ENCODE measurements at regions not wholly inside any gene's neighbourhood (a gene's known extent, or its start where the extent isn't known, plus 50 kb on each side); places are given as distances from the start of the nearest gene placed in this dataset.
"Not testable (repeated sequence)": the region's sequence is repeated elsewhere in the genome, so short reads cannot be mapped to it uniquely, and the experiment has no call there.

- H3K4me3 ChIP-seq (ENCODE audit: low read length in 3 of 3) = no peak overlapping the region
- FAIRE-seq (no peak), DNase-seq (no peak)
- no peaks in the 10 kb centered on the region for H3K27me3 ChIP-seq (ENCODE audit: control insufficient read depth, insufficient read depth, low read length)
- no peak overlapping the region for H3K27ac ChIP-seq (ENCODE audit: low read depth in 2 of 2, low read length in 2 of 2)
- intact Hi-C loops (cut with DNase I) = no loop called here
- no peaks in the 10 kb centered on the region for H3K9me3 ChIP-seq (ENCODE audit: control insufficient read depth in 2 of 3, insufficient read depth in 1 of 3, low read length in 3 of 3)
- H3K4me1 ChIP-seq (ENCODE audit: control insufficient read depth in 2 of 3, insufficient read depth in 2 of 3, low read depth in 1 of 3, low read length in 3 of 3) = no peaks in the 10 kb centered on the region
- H3K36me3 ChIP-seq (ENCODE audit: control insufficient read depth in 2 of 3, insufficient read depth in 3 of 3, low read length in 3 of 3) = no peaks in the 10 kb centered on the region
- TF ChIP-seq CTCF (IDR thresholded peaks at IDR 0.05; ENCODE audit: borderline replicate concordance, extremely low read depth, insufficient read depth) = no peak
- H3K9ac ChIP-seq (ENCODE audit: low read length in 3 of 3) = no peak overlapping the region
Observed at GRCh38 chr1:83055391-83056170, 943.4 kb downstream of the TTLL7 start.

GRCh38 chr1:83053446-83053845 is 945.5 kb downstream of the TTLL7 start:
- H3K27ac ChIP-seq (ENCODE audit: low read depth in 2 of 2, low read length in 2 of 2) = no peak overlapping the region
- no peak for FAIRE-seq
- intact Hi-C loops (cut with DNase I) = no loop called here
- TF ChIP-seq CTCF (IDR thresholded peaks at IDR 0.05; ENCODE audit: borderline replicate concordance, extremely low read depth, insufficient read depth) = no peak
- no peak overlapping the region for H3K9ac ChIP-seq (ENCODE audit: low read length in 3 of 3)
- H3K36me3 ChIP-seq (ENCODE audit: control insufficient read depth in 2 of 3, insufficient read depth in 3 of 3, low read length in 3 of 3) = no peaks in the 10 kb centered on the region
- DNase-seq = no peak
- no peaks in the 10 kb centered on the region for H3K4me1 ChIP-seq (ENCODE audit: control insufficient read depth in 2 of 3, insufficient read depth in 2 of 3, low read depth in 1 of 3, low read length in 3 of 3)
- no peaks in the 10 kb centered on the region for H3K27me3 ChIP-seq (ENCODE audit: control insufficient read depth, insufficient read depth, low read length)
- H3K9me3 ChIP-seq (ENCODE audit: control insufficient read depth in 2 of 3, insufficient read depth in 1 of 3, low read length in 3 of 3) = no peaks in the 10 kb centered on the region
- no peak overlapping the region for H3K4me3 ChIP-seq (ENCODE audit: low read length in 3 of 3)

- Histone ChIP-seq H3K36me3 (ENCODE audit: control insufficient read depth in 2 of 3, insufficient read depth in 3 of 3, low read length in 3 of 3) (no peaks in the 10 kb centered on the region), H3K27me3 (ENCODE audit: control insufficient read depth, insufficient read depth, low read length) (no peaks in the 10 kb centered on the region), H3K9me3 (ENCODE audit: control insufficient read depth in 2 of 3, insufficient read depth in 1 of 3, low read length in 3 of 3) (no peaks in the 10 kb centered on the region), H3K9ac (ENCODE audit: low read length in 3 of 3) (no peak overlapping the region), H3K4me3 (ENCODE audit: low read length in 3 of 3) (no peak overlapping the region), H3K27ac (ENCODE audit: low read depth in 2 of 2, low read length in 2 of 2) (no peak overlapping the region), H3K4me1 (ENCODE audit: control insufficient read depth in 2 of 3, insufficient read depth in 2 of 3, low read depth in 1 of 3, low read length in 3 of 3) (no peaks in the 10 kb centered on the region)
- no peak for DNase-seq
- FAIRE-seq = no peak
- intact Hi-C loops (cut with DNase I) = no loop called here
- no peak for TF ChIP-seq CTCF (IDR thresholded peaks at IDR 0.05; ENCODE audit: borderline replicate concordance, extremely low read depth, insufficient read depth)
Observed at GRCh38 chr1:83052865-83053264, 946.1 kb downstream of the TTLL7 start.

GRCh38 chr1:83051053-83051452 is 947.9 kb downstream of the TTLL7 start:
- intact Hi-C loops (cut with DNase I); H3K27me3 ChIP-seq (ENCODE audit: control insufficient read depth, insufficient read depth, low read length); H3K9me3 ChIP-seq (ENCODE audit: control insufficient read depth in 2 of 3, insufficient read depth in 1 of 3, low read length in 3 of 3); DNase-seq; H3K36me3 ChIP-seq (ENCODE audit: control insufficient read depth in 2 of 3, insufficient read depth in 3 of 3, low read length in 3 of 3); H3K9ac ChIP-seq (ENCODE audit: low read length in 3 of 3); H3K27ac ChIP-seq (ENCODE audit: low read depth in 2 of 2, low read length in 2 of 2); H3K4me1 ChIP-seq (ENCODE audit: control insufficient read depth in 2 of 3, insufficient read depth in 2 of 3, low read depth in 1 of 3, low read length in 3 of 3); FAIRE-seq; H3K4me3 ChIP-seq (ENCODE audit: low read length in 3 of 3): not testable (repeated sequence)
